ENCODE measurements at regions not wholly inside any gene's neighbourhood (a gene's known extent, or its start where the extent isn't known, plus 50 kb on each side); places are given as distances from the start of the nearest gene placed in this dataset.

DNA sequence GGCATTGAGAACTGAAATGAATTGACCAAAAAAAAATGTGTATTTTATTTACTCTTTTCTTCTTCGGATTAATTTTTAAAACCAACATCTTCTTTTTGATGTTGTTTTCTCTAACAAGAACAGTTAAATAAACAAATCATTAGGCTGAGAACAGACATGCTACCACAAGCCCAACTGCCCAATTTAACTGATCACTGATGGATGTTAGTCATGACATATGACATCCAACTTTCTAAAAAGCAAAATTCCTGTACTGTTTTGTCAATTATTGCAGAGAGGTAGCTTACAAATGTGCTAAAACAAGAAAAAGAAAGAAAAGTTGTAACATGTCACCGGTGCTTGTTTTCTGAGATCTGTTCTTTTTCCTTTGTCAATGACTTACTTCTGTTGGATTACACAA, 232.1 kb downstream of the C11orf87 start:
- Histone ChIP-seq H3K27ac (ENCODE audit: control insufficient read depth, insufficient read depth) (no peak overlapping the region), H3K4me2 (ENCODE audit: control insufficient read depth, insufficient read depth) (no peak overlapping the region), H3K9me3 (replicated peaks; ENCODE audit: control insufficient read depth, insufficient read depth, low read length) (no peaks in the 10 kb centered on the region), H3K4me1 (ENCODE audit: control insufficient read depth, insufficient read depth, low read length) (no peaks in the 10 kb centered on the region), H3K36me3 (ENCODE audit: control insufficient read depth in 2 of 2, insufficient read depth in 2 of 2, low read length in 1 of 2) (no peaks in the 10 kb centered on the region), H3K27me3 (replicated peaks in 1 of 2; ENCODE audit: control insufficient read depth in 2 of 2, insufficient read depth in 2 of 2, low read length in 1 of 2) (no peaks in the 10 kb centered on the region), H2AFZ (ENCODE audit: control insufficient read depth, low read depth, low read length) (no peak overlapping the region), H3K79me2 (ENCODE audit: control insufficient read depth, insufficient read depth, low read length) (no peaks in the 10 kb centered on the region), H4K20me1 (ENCODE audit: control insufficient read depth, insufficient read depth) (no peaks in the 10 kb centered on the region), H3K4me3 (no peak overlapping the region), H3K9ac (ENCODE audit: control insufficient read depth, insufficient read depth, low read length) (no peak overlapping the region)
- no peak for DNase-seq (ENCODE audit: low read depth, low spot score)
- no peak for ATAC-seq
- no TSS peak for BruUV-seq (replicated peaks)
- no peak for FAIRE-seq
- CTCF ChIA-PET = no interaction called here
- POLR2A ChIA-PET = no interaction called here
- SMC1A ChIA-PET (ENCODE audit: uncharacterized antibody, unreplicated experiment) = no interaction called here
- RAD21 ChIA-PET (ENCODE audit: unreplicated experiment) = no interaction called here
- 47% methylated on average over 2 of the region's 2 CpGs for WGBS (ENCODE audit: insufficient coverage, insufficient replicate concordance, low lambda C conversion rate, missing lambda C conversion rate)
- intact Hi-C loops (cut with micrococcal nuclease; ENCODE audit: unreplicated experiment) (no loop called here), in situ Hi-C loops (cut with MboI) (no loop called here)
- TF ChIP-seq, protein P1, sequence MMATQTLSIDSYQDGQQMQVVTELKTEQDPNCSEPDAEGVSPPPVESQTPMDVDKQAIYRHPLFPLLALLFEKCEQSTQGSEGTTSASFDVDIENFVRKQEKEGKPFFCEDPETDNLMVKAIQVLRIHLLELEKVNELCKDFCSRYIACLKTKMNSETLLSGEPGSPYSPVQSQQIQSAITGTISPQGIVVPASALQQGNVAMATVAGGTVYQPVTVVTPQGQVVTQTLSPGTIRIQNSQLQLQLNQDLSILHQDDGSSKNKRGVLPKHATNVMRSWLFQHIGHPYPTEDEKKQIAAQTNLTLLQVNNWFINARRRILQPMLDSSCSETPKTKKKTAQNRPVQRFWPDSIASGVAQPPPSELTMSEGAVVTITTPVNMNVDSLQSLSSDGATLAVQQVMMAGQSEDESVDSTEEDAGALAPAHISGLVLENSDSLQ (IDR thresholded peaks at IDR 0.05) = no peak
- no peak for TF ChIP-seq MYB (IDR thresholded peaks at IDR 0.05; ENCODE audit: borderline replicate concordance, low read depth, low read length)
- TF ChIP-seq EZH2 (IDR thresholded peaks at IDR 0.05; ENCODE audit: borderline replicate concordance, control insufficient read depth, low read depth, low read length) = no peak
- TF ChIP-seq NFYB (IDR thresholded peaks at IDR 0.05; ENCODE audit: insufficient read depth, low read depth, low read length) = no peak
- TF ChIP-seq POLR2AphosphoS2 (IDR thresholded peaks at IDR 0.05; ENCODE audit: low read depth, low read length) = no peak
- TF ChIP-seq, protein P2, sequence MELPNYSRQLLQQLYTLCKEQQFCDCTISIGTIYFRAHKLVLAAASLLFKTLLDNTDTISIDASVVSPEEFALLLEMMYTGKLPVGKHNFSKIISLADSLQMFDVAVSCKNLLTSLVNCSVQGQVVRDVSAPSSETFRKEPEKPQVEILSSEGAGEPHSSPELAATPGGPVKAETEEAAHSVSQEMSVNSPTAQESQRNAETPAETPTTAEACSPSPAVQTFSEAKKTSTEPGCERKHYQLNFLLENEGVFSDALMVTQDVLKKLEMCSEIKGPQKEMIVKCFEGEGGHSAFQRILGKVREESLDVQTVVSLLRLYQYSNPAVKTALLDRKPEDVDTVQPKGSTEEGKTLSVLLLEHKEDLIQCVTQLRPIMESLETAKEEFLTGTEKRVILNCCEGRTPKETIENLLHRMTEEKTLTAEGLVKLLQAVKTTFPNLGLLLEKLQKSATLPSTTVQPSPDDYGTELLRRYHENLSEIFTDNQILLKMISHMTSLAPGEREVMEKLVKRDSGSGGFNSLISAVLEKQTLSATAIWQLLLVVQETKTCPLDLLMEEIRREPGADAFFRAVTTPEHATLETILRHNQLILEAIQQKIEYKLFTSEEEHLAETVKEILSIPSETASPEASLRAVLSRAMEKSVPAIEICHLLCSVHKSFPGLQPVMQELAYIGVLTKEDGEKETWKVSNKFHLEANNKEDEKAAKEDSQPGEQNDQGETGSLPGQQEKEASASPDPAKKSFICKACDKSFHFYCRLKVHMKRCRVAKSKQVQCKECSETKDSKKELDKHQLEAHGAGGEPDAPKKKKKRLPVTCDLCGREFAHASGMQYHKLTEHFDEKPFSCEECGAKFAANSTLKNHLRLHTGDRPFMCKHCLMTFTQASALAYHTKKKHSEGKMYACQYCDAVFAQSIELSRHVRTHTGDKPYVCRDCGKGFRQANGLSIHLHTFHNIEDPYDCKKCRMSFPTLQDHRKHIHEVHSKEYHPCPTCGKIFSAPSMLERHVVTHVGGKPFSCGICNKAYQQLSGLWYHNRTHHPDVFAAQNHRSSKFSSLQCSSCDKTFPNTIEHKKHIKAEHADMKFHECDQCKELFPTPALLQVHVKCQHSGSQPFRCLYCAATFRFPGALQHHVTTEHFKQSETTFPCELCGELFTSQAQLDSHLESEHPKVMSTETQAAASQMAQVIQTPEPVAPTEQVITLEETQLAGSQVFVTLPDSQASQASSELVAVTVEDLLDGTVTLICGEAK (IDR thresholded peaks at IDR 0.05; ENCODE audit: borderline replicate concordance) = no peak
- TF ChIP-seq STAT1 (conservative IDR thresholded peaks at IDR 0.05) = no peak
- no peak for TF ChIP-seq STAT3 (IDR thresholded peaks at IDR 0.05; ENCODE audit: low read depth, low read length)
- TF ChIP-seq MTA3 (IDR thresholded peaks at IDR 0.05; ENCODE audit: borderline replicate concordance, low read length) = no peak
- no peak for TF ChIP-seq NRF1 (conservative IDR thresholded peaks at IDR 0.05; ENCODE audit: low read depth, low read length)
- TF ChIP-seq ZZZ3 (IDR thresholded peaks at IDR 0.05; ENCODE audit: control insufficient read depth, insufficient read length, low read depth) = no peak
- TF ChIP-seq, protein P3, sequence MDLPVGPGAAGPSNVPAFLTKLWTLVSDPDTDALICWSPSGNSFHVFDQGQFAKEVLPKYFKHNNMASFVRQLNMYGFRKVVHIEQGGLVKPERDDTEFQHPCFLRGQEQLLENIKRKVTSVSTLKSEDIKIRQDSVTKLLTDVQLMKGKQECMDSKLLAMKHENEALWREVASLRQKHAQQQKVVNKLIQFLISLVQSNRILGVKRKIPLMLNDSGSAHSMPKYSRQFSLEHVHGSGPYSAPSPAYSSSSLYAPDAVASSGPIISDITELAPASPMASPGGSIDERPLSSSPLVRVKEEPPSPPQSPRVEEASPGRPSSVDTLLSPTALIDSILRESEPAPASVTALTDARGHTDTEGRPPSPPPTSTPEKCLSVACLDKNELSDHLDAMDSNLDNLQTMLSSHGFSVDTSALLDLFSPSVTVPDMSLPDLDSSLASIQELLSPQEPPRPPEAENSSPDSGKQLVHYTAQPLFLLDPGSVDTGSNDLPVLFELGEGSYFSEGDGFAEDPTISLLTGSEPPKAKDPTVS (IDR thresholded peaks at IDR 0.05; ENCODE audit: low read depth, low read length) = no peak
- no peak for TF ChIP-seq CHD1 (IDR thresholded peaks at IDR 0.05; ENCODE audit: low read depth, low read length)
- TF ChIP-seq, protein P4, sequence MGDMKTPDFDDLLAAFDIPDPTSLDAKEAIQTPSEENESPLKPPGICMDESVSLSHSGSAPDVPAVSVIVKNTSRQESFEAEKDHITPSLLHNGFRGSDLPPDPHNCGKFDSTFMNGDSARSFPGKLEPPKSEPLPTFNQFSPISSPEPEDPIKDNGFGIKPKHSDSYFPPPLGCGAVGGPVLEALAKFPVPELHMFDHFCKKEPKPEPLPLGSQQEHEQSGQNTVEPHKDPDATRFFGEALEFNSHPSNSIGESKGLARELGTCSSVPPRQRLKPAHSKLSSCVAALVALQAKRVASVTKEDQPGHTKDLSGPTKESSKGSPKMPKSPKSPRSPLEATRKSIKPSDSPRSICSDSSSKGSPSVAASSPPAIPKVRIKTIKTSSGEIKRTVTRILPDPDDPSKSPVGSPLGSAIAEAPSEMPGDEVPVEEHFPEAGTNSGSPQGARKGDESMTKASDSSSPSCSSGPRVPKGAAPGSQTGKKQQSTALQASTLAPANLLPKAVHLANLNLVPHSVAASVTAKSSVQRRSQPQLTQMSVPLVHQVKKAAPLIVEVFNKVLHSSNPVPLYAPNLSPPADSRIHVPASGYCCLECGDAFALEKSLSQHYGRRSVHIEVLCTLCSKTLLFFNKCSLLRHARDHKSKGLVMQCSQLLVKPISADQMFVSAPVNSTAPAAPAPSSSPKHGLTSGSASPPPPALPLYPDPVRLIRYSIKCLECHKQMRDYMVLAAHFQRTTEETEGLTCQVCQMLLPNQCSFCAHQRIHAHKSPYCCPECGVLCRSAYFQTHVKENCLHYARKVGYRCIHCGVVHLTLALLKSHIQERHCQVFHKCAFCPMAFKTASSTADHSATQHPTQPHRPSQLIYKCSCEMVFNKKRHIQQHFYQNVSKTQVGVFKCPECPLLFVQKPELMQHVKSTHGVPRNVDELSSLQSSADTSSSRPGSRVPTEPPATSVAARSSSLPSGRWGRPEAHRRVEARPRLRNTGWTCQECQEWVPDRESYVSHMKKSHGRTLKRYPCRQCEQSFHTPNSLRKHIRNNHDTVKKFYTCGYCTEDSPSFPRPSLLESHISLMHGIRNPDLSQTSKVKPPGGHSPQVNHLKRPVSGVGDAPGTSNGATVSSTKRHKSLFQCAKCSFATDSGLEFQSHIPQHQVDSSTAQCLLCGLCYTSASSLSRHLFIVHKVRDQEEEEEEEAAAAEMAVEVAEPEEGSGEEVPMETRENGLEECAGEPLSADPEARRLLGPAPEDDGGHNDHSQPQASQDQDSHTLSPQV (IDR thresholded peaks at IDR 0.05) = no peak
- TF ChIP-seq MTA2 (IDR thresholded peaks at IDR 0.05; ENCODE audit: low read depth) = no peak
